Activated naive CD4-positive, alpha-beta T cell treated with anti-CD3 and anti-CD28 coated beads, Interleukin-2, amount 50 U/mL, for 24 hours (primary cell): ENCODE measurements at regions not wholly inside any gene's neighbourhood (a gene's known extent, or its start where the extent isn't known, plus 50 kb on each side); places are given as distances from the start of the nearest gene placed in this dataset.

Source experiments
- H3K27ac Mint-ChIP-seq: one replicate; pipeline ENCODE4 v1.8.0; 2021; ENCODE audit warnings: mild to moderate bottlenecking, mixed read lengths
- H3K27me3 Mint-ChIP-seq: one replicate; pipeline ENCODE4 v1.8.0; 2021; ENCODE audit warnings: mixed read lengths
- H3K36me3 Mint-ChIP-seq: one replicate; pipeline ENCODE4 v1.8.0; 2021; ENCODE audit warnings: mixed read lengths
- H3K4me1 Mint-ChIP-seq: one replicate; pipeline ENCODE4 v1.8.0; 2021; ENCODE audit warnings: mixed read lengths
- H3K4me3 Mint-ChIP-seq: one replicate; pipeline ENCODE4 v1.8.0; 2021; ENCODE audit warnings: mild to moderate bottlenecking, mixed read lengths
- H3K9me3 Mint-ChIP-seq: one replicate; pipeline ENCODE4 v1.8.0; 2021; ENCODE audit warnings: mixed read lengths

GRCh38 chr4:43782391-43782790 is 666.2 kb downstream of the KCTD8 start:
- no peaks in the 10 kb centered on the region for H3K27me3 Mint-ChIP-seq
- no peak overlapping the region for H3K4me3 Mint-ChIP-seq
- H3K36me3 Mint-ChIP-seq = no peaks in the 10 kb centered on the region
- no peak overlapping the region for H3K27ac Mint-ChIP-seq
- H3K4me1 Mint-ChIP-seq = no peaks in the 10 kb centered on the region
- H3K9me3 Mint-ChIP-seq = peaks cover 6% of the 10 kb centered on the region

GRCh38 chr4:43816116-43816515 is 632.5 kb downstream of the KCTD8 start:
- peaks cover 23% of the 10 kb centered on the region for H3K9me3 Mint-ChIP-seq
- no peaks in the 10 kb centered on the region for H3K27me3 Mint-ChIP-seq
- no peak overlapping the region for H3K4me3 Mint-ChIP-seq
- H3K36me3 Mint-ChIP-seq = no peaks in the 10 kb centered on the region
- H3K27ac Mint-ChIP-seq = no peak overlapping the region
- H3K4me1 Mint-ChIP-seq = no peaks in the 10 kb centered on the region

- Mint-ChIP-seq H3K4me1 (no peaks in the 10 kb centered on the region), H3K9me3 (peaks cover 20% of the 10 kb centered on the region)
Observed at GRCh38 chr4:43822621-43823020, 626.0 kb downstream of the KCTD8 start.

GRCh38 chr4:43835869-43836268 is 612.7 kb downstream of the KCTD8 start:
- Mint-ChIP-seq H3K4me1 (no peaks in the 10 kb centered on the region), H3K27ac (no peak overlapping the region), H3K36me3 (no peaks in the 10 kb centered on the region), H3K4me3 (no peak overlapping the region), H3K9me3 (no peaks in the 10 kb centered on the region), H3K27me3 (no peaks in the 10 kb centered on the region)

More at GRCh38 chr4:43822621-43823020, 626.0 kb downstream of the KCTD8 start:
- Mint-ChIP-seq H3K36me3 (no peaks in the 10 kb centered on the region), H3K27me3 (no peaks in the 10 kb centered on the region), H3K4me3 (no peak overlapping the region), H3K27ac (no peak overlapping the region)

GRCh38 chr4:43837171-43837570 is 611.4 kb downstream of the KCTD8 start:
- H3K4me3 Mint-ChIP-seq = no peak overlapping the region
- no peaks in the 10 kb centered on the region for H3K9me3 Mint-ChIP-seq
- no peaks in the 10 kb centered on the region for H3K27me3 Mint-ChIP-seq
- no peaks in the 10 kb centered on the region for H3K36me3 Mint-ChIP-seq
- H3K4me1 Mint-ChIP-seq = no peaks in the 10 kb centered on the region
- no peak overlapping the region for H3K27ac Mint-ChIP-seq

- Mint-ChIP-seq H3K9me3 (no peaks in the 10 kb centered on the region), H3K36me3 (no peaks in the 10 kb centered on the region), H3K27me3 (no peaks in the 10 kb centered on the region), H3K27ac (no peak overlapping the region), H3K4me1 (no peaks in the 10 kb centered on the region), H3K4me3 (no peak overlapping the region)
Observed at GRCh38 chr4:43837604-43838003, 611.0 kb downstream of the KCTD8 start.

GRCh38 chr4:43842594-43842993 is 606.0 kb downstream of the KCTD8 start:
- no peaks in the 10 kb centered on the region for H3K36me3 Mint-ChIP-seq
- H3K9me3 Mint-ChIP-seq = no peaks in the 10 kb centered on the region
- H3K27me3 Mint-ChIP-seq = no peaks in the 10 kb centered on the region
- H3K27ac Mint-ChIP-seq = no peak overlapping the region
- H3K4me3 Mint-ChIP-seq = no peak overlapping the region
- H3K4me1 Mint-ChIP-seq = no peaks in the 10 kb centered on the region

GRCh38 chr4:43843501-43843900 is 605.1 kb downstream of the KCTD8 start:
- H3K36me3 Mint-ChIP-seq = no peaks in the 10 kb centered on the region
- no peaks in the 10 kb centered on the region for H3K27me3 Mint-ChIP-seq
- no peak overlapping the region for H3K4me3 Mint-ChIP-seq
- H3K27ac Mint-ChIP-seq = no peak overlapping the region
- no peaks in the 10 kb centered on the region for H3K9me3 Mint-ChIP-seq
- H3K4me1 Mint-ChIP-seq = no peaks in the 10 kb centered on the region

GRCh38 chr4:43846111-43846587 is 602.5 kb downstream of the KCTD8 start:
- H3K4me3 Mint-ChIP-seq = no peak overlapping the region
- no peaks in the 10 kb centered on the region for H3K9me3 Mint-ChIP-seq
- H3K27ac Mint-ChIP-seq = no peak overlapping the region
- no peaks in the 10 kb centered on the region for H3K27me3 Mint-ChIP-seq
- no peaks in the 10 kb centered on the region for H3K4me1 Mint-ChIP-seq
- no peaks in the 10 kb centered on the region for H3K36me3 Mint-ChIP-seq

GRCh38 chr4:43853565-43854264 is 594.9 kb downstream of the KCTD8 start:
- no peak overlapping the region for H3K27ac Mint-ChIP-seq
- no peaks in the 10 kb centered on the region for H3K27me3 Mint-ChIP-seq
- no peak overlapping the region for H3K4me3 Mint-ChIP-seq
- peaks cover 10% of the 10 kb centered on the region for H3K9me3 Mint-ChIP-seq
- no peaks in the 10 kb centered on the region for H3K4me1 Mint-ChIP-seq
- no peaks in the 10 kb centered on the region for H3K36me3 Mint-ChIP-seq

GRCh38 chr4:43855283-43855682 is 593.3 kb downstream of the KCTD8 start:
- H3K4me1 Mint-ChIP-seq = no peaks in the 10 kb centered on the region
- no peaks in the 10 kb centered on the region for H3K36me3 Mint-ChIP-seq
- H3K4me3 Mint-ChIP-seq = no peak overlapping the region
- H3K27ac Mint-ChIP-seq = no peak overlapping the region
- peaks cover 16% of the 10 kb centered on the region for H3K9me3 Mint-ChIP-seq
- no peaks in the 10 kb centered on the region for H3K27me3 Mint-ChIP-seq

GRCh38 chr4:43864616-43865146 is 583.9 kb downstream of the KCTD8 start:
- Mint-ChIP-seq H3K27ac (no peak overlapping the region), H3K27me3 (no peaks in the 10 kb centered on the region), H3K36me3 (no peaks in the 10 kb centered on the region), H3K9me3 (peaks cover 8% of the 10 kb centered on the region), H3K4me1 (no peaks in the 10 kb centered on the region), H3K4me3 (no peak overlapping the region)

- H3K9me3 Mint-ChIP-seq = peaks cover 12% of the 10 kb centered on the region
- H3K36me3 Mint-ChIP-seq = no peaks in the 10 kb centered on the region
- H3K4me1 Mint-ChIP-seq = no peaks in the 10 kb centered on the region
- H3K4me3 Mint-ChIP-seq = no peak overlapping the region
- no peak overlapping the region for H3K27ac Mint-ChIP-seq
- no peaks in the 10 kb centered on the region for H3K27me3 Mint-ChIP-seq
Observed at GRCh38 chr4:43867908-43868307, 580.7 kb downstream of the KCTD8 start.

- Mint-ChIP-seq H3K4me3 (no peak overlapping the region), H3K9me3 (peaks cover 11% of the 10 kb centered on the region), H3K36me3 (no peaks in the 10 kb centered on the region), H3K4me1 (no peaks in the 10 kb centered on the region), H3K27me3 (no peaks in the 10 kb centered on the region), H3K27ac (no peak overlapping the region)
Observed at GRCh38 chr4:43875655-43876054, 573.0 kb downstream of the KCTD8 start.

- Mint-ChIP-seq H3K27me3 (no peaks in the 10 kb centered on the region), H3K4me1 (no peaks in the 10 kb centered on the region), H3K27ac (no peak overlapping the region), H3K4me3 (no peak overlapping the region), H3K36me3 (no peaks in the 10 kb centered on the region), H3K9me3 (peaks cover 10% of the 10 kb centered on the region)
Observed at GRCh38 chr4:43882470-43882869, 566.1 kb downstream of the KCTD8 start.

GRCh38 chr4:43886196-43886595 is 562.4 kb downstream of the KCTD8 start:
- peaks cover 16% of the 10 kb centered on the region for H3K9me3 Mint-ChIP-seq
- no peaks in the 10 kb centered on the region for H3K27me3 Mint-ChIP-seq
- no peak overlapping the region for H3K27ac Mint-ChIP-seq
- H3K36me3 Mint-ChIP-seq = no peaks in the 10 kb centered on the region
- no peaks in the 10 kb centered on the region for H3K4me1 Mint-ChIP-seq
- no peak overlapping the region for H3K4me3 Mint-ChIP-seq

GRCh38 chr4:43898836-43899235 is 549.8 kb downstream of the KCTD8 start:
- Mint-ChIP-seq H3K9me3 (no peaks in the 10 kb centered on the region), H3K27ac (no peak overlapping the region), H3K27me3 (no peaks in the 10 kb centered on the region), H3K4me1 (no peaks in the 10 kb centered on the region), H3K36me3 (no peaks in the 10 kb centered on the region), H3K4me3 (no peak overlapping the region)
